H9 (cell line): ENCODE measurements at regions not wholly inside any gene's neighbourhood (a gene's known extent, or its start where the extent isn't known, plus 50 kb on each side); places are given as distances from the start of the nearest gene placed in this dataset.

Source experiments
- DNase-seq: peaks from one replicate; pipeline ENCODE4 v3.0.0-alpha.2; 2017
- H2AFZ ChIP-seq: one replicate; pipeline ENCODE4 v1.6.1; 2013; ENCODE audit warnings: mild to moderate bottlenecking, low read length, control low read depth, moderate library complexity
- H2AK5ac ChIP-seq: 2 replicates; pipeline ENCODE4 v1.6.1; 2013; ENCODE audit warnings: low read length, control low read depth, mixed read lengths; ENCODE audit not compliant: insufficient read length
- H2BK120ac ChIP-seq: one replicate; pipeline ENCODE4 v1.6.1; 2013; ENCODE audit warnings: low read depth, mild to moderate bottlenecking, low read length, control low read depth, inconsistent platforms; ENCODE audit not compliant: poor library complexity, severe bottlenecking
- H2BK12ac ChIP-seq: 2 replicates; pipeline ENCODE4 v1.6.1; 2013; ENCODE audit warnings: low read length, control low read depth, mixed read lengths, low read depth; ENCODE audit not compliant: insufficient read length
- H2BK15ac ChIP-seq: 2 replicates; pipeline ENCODE4 v1.6.1; 2013; ENCODE audit warnings: low read depth, low read length, control low read depth
- H2BK20ac ChIP-seq: one replicate; pipeline ENCODE4 v1.6.1; 2013; ENCODE audit warnings: low read depth, mild to moderate bottlenecking, low read length, control low read depth, inconsistent platforms; ENCODE audit not compliant: poor library complexity, severe bottlenecking
- H2BK5ac ChIP-seq: 2 replicates; pipeline ENCODE4 v1.6.1; 2013; ENCODE audit warnings: low read length, control low read depth, mixed read lengths; ENCODE audit not compliant: insufficient read length
- H3K14ac ChIP-seq: 2 replicates; pipeline ENCODE4 v1.6.1; 2013; ENCODE audit warnings: low read length, control low read depth; ENCODE audit not compliant: insufficient read depth
- H3K18ac ChIP-seq: 2 replicates; pipeline ENCODE4 v1.6.1; 2013; ENCODE audit warnings: low read depth, mild to moderate bottlenecking, mixed read lengths, low read length, control low read depth; ENCODE audit not compliant: insufficient read length
- H3K23ac ChIP-seq: 2 replicates; pipeline ENCODE4 v1.6.1; 2013; ENCODE audit warnings: low read length, control low read depth, mixed read lengths, low read depth; ENCODE audit not compliant: insufficient read length
- H3K23me2 ChIP-seq: 2 replicates; pipeline ENCODE4 v1.6.1; 2013; ENCODE audit warnings: low read depth, mild to moderate bottlenecking, mixed read lengths, low read length, control low read depth; ENCODE audit not compliant: insufficient read length, poor library complexity, severe bottlenecking
- H3K27ac ChIP-seq: 2 replicates; pipeline ENCODE4 v1.5.1; 2013; ENCODE audit warnings: low read length, control low read depth, mixed read lengths, low read depth; ENCODE audit not compliant: insufficient read length
- H3K27me3 ChIP-seq: 2 replicates; pipeline ENCODE4 v1.6.1; 2013; ENCODE audit warnings: low read length, control low read depth, inconsistent platforms; ENCODE audit not compliant: insufficient read depth
- H3K4ac ChIP-seq: 2 replicates; pipeline ENCODE4 v1.6.1; 2013; ENCODE audit warnings: low read depth, mild to moderate bottlenecking, control low read depth, inconsistent platforms, low read length, moderate library complexity
- H3K4me1 ChIP-seq: 2 replicates; pipeline ENCODE4 v1.6.1; 2013; ENCODE audit warnings: low read length, control low read depth, inconsistent platforms; ENCODE audit not compliant: insufficient read depth
- H3K4me2 ChIP-seq: 2 replicates; pipeline ENCODE4 v1.6.1; 2013; ENCODE audit warnings: low read length, control low read depth, mixed read lengths; ENCODE audit not compliant: insufficient read length, insufficient read depth
- H3K56ac ChIP-seq: 2 replicates; pipeline ENCODE4 v1.6.1; 2013; ENCODE audit warnings: low read depth, mild to moderate bottlenecking, mixed read lengths, low read length, control low read depth; ENCODE audit not compliant: insufficient read length
- H3K79me1 ChIP-seq: 2 replicates; pipeline ENCODE4 v1.6.1; 2013; ENCODE audit warnings: low read depth, mild to moderate bottlenecking, moderate library complexity, low read length, control low read depth, inconsistent platforms; ENCODE audit not compliant: insufficient read depth, poor library complexity, severe bottlenecking
- H3K79me2 ChIP-seq: 2 replicates; pipeline ENCODE4 v1.6.1; 2013; ENCODE audit warnings: low read length, control low read depth, inconsistent platforms; ENCODE audit not compliant: insufficient read depth
- H3K9ac ChIP-seq: 2 replicates; pipeline ENCODE4 v1.6.1; 2013; ENCODE audit warnings: low read length, control low read depth, mixed read lengths; ENCODE audit not compliant: insufficient read length; ENCODE audit errors: extremely low read depth
- H3K9me3 ChIP-seq: one replicate; pipeline ENCODE4 v1.6.1; 2013; ENCODE audit warnings: low read depth, low read length, inconsistent platforms; ENCODE audit not compliant: control insufficient read depth
- H3T11ph ChIP-seq: one replicate; pipeline ENCODE4 v1.6.1; 2013; ENCODE audit warnings: mild to moderate bottlenecking, low read length, control low read depth, inconsistent platforms
- H4K20me1 ChIP-seq: one replicate; pipeline ENCODE4 v1.6.1; 2013; ENCODE audit not compliant: control insufficient read depth, insufficient read length, insufficient read depth
- H4K5ac ChIP-seq: 2 replicates; pipeline ENCODE4 v1.6.1; 2013; ENCODE audit warnings: low read depth, mild to moderate bottlenecking, mixed read lengths, low read length, control low read depth; ENCODE audit not compliant: insufficient read length
- H4K8ac ChIP-seq: replicated peaks from 2 replicates; pipeline ENCODE4 v1.6.1; 2013; ENCODE audit warnings: low read length, control low read depth, mixed read lengths, low read depth; ENCODE audit not compliant: insufficient read length
- H4K91ac ChIP-seq: 2 replicates; pipeline ENCODE4 v1.6.1; 2013; ENCODE audit warnings: low read depth, mild to moderate bottlenecking, moderate library complexity, mixed read lengths, low read length, control low read depth; ENCODE audit not compliant: insufficient read length
- H3K27ac Mint-ChIP-seq, 3 experiments: 2 replicates in 2 of 3; 3 replicates in 1 of 3; pipeline ENCODE4 v1.8.0; 2020 to 2021; ENCODE audit warnings: mixed read lengths in 3 of 3, mild to moderate bottlenecking in 1 of 3, moderate library complexity in 1 of 3
- H3K27me3 Mint-ChIP-seq: 2 replicates; pipeline ENCODE4 v1.8.0; 2021; ENCODE audit warnings: low read depth, mild to moderate bottlenecking, moderate library complexity, mixed read lengths
- H3K36me3 Mint-ChIP-seq, 3 experiments: 2 replicates in 2 of 3; 3 replicates in 1 of 3; pipeline ENCODE4 v1.8.0; 2020 to 2021; ENCODE audit warnings: low read depth in 3 of 3, mixed read lengths in 3 of 3; ENCODE audit not compliant: insufficient read depth in 1 of 3
- H3K4me1 Mint-ChIP-seq, 2 experiments: 2 replicates each; pipeline ENCODE4 v1.8.0; 2020; ENCODE audit warnings: mixed read lengths in 2 of 2
- H3K4me3 Mint-ChIP-seq, 2 experiments: 2 replicates in 1 of 2; 3 replicates in 1 of 2; pipeline ENCODE4 v1.8.0; 2020 to 2021; ENCODE audit warnings: mild to moderate bottlenecking in 2 of 2, mixed read lengths in 2 of 2, moderate library complexity in 1 of 2
- H3K9me3 Mint-ChIP-seq, 2 experiments: 2 replicates in 1 of 2; 3 replicates in 1 of 2; pipeline ENCODE4 v1.8.0; 2020; ENCODE audit warnings: mild to moderate bottlenecking in 2 of 2, mixed read lengths in 2 of 2, moderate library complexity in 1 of 2
- TF ChIP-seq, protein P1 (sequence below): fragments of 200-600 bp; sonication (generic); conservative IDR thresholded peaks from 3 replicates; pipeline ENCODE4 v1.8.0; 2021; ENCODE audit warnings: antibody characterized with exemption, mild to moderate bottlenecking

DNA sequence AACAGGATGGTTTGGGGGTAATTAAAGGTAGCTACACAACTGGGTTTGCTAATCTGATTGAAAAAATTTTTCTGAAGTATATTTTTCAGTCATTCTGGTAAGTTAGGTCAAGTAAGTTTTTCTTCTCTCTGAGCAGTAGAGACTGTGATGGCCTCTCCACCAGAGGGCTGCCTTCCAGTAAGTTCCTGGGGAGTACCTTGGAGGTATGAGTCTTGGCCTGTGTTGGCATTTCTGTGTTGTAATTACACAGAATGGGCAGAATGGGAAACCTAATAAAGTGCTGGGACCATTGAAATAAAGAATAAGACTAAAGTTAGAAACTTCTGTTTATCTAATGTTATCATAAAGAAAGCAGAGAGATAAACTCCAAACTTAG is 430.8 kb downstream of the ARHGEF28 start:
- DNase-seq = no peak
- Histone ChIP-seq H2BK12ac (no peak overlapping the region), H3K4ac (no peak overlapping the region), H3K4me1 (no peaks in the 10 kb centered on the region), H3K14ac (no peak overlapping the region), H3K4me2 (no peak overlapping the region), H3K9me3 (no peaks in the 10 kb centered on the region), H4K5ac (no peak overlapping the region), H3T11ph (no peak overlapping the region), H2AFZ (no peak overlapping the region), H2BK5ac (no peak overlapping the region), H2BK20ac (no peak overlapping the region), H3K56ac (no peak overlapping the region), H4K8ac (no peak overlapping the region), H4K91ac (no peak overlapping the region), H3K27me3 (no peaks in the 10 kb centered on the region), H2BK15ac (no peak overlapping the region), H3K23me2 (no peaks in the 10 kb centered on the region), H3K79me2 (no peaks in the 10 kb centered on the region), H3K27ac (no peak overlapping the region), H2BK120ac (no peak overlapping the region), H4K20me1 (no peaks in the 10 kb centered on the region), H3K23ac (no peak overlapping the region), H3K9ac (no peak overlapping the region), H2AK5ac (no peak overlapping the region), H3K18ac (no peak overlapping the region), H3K79me1 (no peaks in the 10 kb centered on the region)
- peaks cover 2 to 8% of the 10 kb centered on the region in 2 experiments; a peak in 1 of 4 replicates for H3K4me1 Mint-ChIP-seq
- no peaks in the 10 kb centered on the region for H3K9me3 Mint-ChIP-seq
- H3K27ac Mint-ChIP-seq = no peak overlapping the region; a peak in 1 of 7 replicates
- H3K27me3 Mint-ChIP-seq = peaks cover 2% of the 10 kb centered on the region; the same call in 1 of the 2 replicates
- no peaks in the 10 kb centered on the region for H3K36me3 Mint-ChIP-seq
- TF ChIP-seq, protein P1, sequence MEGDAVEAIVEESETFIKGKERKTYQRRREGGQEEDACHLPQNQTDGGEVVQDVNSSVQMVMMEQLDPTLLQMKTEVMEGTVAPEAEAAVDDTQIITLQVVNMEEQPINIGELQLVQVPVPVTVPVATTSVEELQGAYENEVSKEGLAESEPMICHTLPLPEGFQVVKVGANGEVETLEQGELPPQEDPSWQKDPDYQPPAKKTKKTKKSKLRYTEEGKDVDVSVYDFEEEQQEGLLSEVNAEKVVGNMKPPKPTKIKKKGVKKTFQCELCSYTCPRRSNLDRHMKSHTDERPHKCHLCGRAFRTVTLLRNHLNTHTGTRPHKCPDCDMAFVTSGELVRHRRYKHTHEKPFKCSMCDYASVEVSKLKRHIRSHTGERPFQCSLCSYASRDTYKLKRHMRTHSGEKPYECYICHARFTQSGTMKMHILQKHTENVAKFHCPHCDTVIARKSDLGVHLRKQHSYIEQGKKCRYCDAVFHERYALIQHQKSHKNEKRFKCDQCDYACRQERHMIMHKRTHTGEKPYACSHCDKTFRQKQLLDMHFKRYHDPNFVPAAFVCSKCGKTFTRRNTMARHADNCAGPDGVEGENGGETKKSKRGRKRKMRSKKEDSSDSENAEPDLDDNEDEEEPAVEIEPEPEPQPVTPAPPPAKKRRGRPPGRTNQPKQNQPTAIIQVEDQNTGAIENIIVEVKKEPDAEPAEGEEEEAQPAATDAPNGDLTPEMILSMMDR = peak; percentile 58
- H3K4me3 Mint-ChIP-seq = no peak overlapping the region
